ENCODE measurements at regions not wholly inside any gene's neighbourhood (a gene's known extent, or its start where the extent isn't known, plus 50 kb on each side); places are given as distances from the start of the nearest gene placed in this dataset.
A peak's percentile ranks its signal among the peaks of the same experiment; 100 is the strongest.
"Not testable (repeated sequence)": the region's sequence is repeated elsewhere in the genome, so short reads cannot be mapped to it uniquely, and the experiment has no call there.

GRCh38 chr18:8970843-8971242 lies 131.7 kb upstream of the NDUFV2 start:
- no peak for DNase-seq

GRCh38 chr18:8972116-8972515 lies 130.4 kb upstream of the NDUFV2 start:
- DNase-seq: no peak

- DNase-seq: no peak
These were observed 128.2 kb upstream of the NDUFV2 start for GRCh38 chr18:8974279-8974678.

GRCh38 chr18:8974696-8975095 lies 127.8 kb upstream of the NDUFV2 start:
- DNase-seq: no peak

GRCh38 chr18:8975624-8976023 lies 126.9 kb upstream of the NDUFV2 start:
- no peak for DNase-seq

GRCh38 chr18:8976606-8977005 lies 125.9 kb upstream of the NDUFV2 start:
- no peak for DNase-seq

GRCh38 chr18:8977166-8977565 lies 125.3 kb upstream of the NDUFV2 start:
- no peak for DNase-seq

- DNase-seq: no peak
These were observed 124.8 kb upstream of the NDUFV2 start for GRCh38 chr18:8977701-8978100.

- DNase-seq: no peak
These were observed 124.1 kb upstream of the NDUFV2 start for GRCh38 chr18:8978394-8978793.

GRCh38 chr18:8979258-8979988 lies 123.1 kb upstream of the NDUFV2 start:
- DNase-seq: no peak

- DNase-seq: no peak
These were observed 122.0 kb upstream of the NDUFV2 start for GRCh38 chr18:8980496-8980895.

GRCh38 chr18:8980918-8981317 lies 121.6 kb upstream of the NDUFV2 start:
- DNase-seq: no peak

GRCh38 chr18:8982416-8983183 lies 119.9 kb upstream of the NDUFV2 start:
- DNase-seq: peak; percentile 63

GRCh38 chr18:8983195-8983594 lies 119.3 kb upstream of the NDUFV2 start:
- DNase-seq: no peak

- no peak for DNase-seq
These were observed 118.3 kb upstream of the NDUFV2 start for GRCh38 chr18:8984131-8984721.

GRCh38 chr18:8987241-8987640 lies 115.3 kb upstream of the NDUFV2 start:
- no peak for DNase-seq

GRCh38 chr18:8988260-8988871 lies 114.1 kb upstream of the NDUFV2 start:
- DNase-seq: peak; percentile 64

- no peak for DNase-seq
These were observed 113.5 kb upstream of the NDUFV2 start for GRCh38 chr18:8989017-8989416.

- no peak for DNase-seq
These were observed 112.6 kb upstream of the NDUFV2 start for GRCh38 chr18:8989855-8990254.

GRCh38 chr18:8990276-8991031 lies 112.0 kb upstream of the NDUFV2 start:
- DNase-seq: no peak

GRCh38 chr18:8991155-8991554 lies 111.3 kb upstream of the NDUFV2 start:
- DNase-seq: no peak

GRCh38 chr18:8992500-8992899 lies 110.0 kb upstream of the NDUFV2 start:
- DNase-seq: not testable (repeated sequence)

GRCh38 chr18:8994603-8995002 lies 107.9 kb upstream of the NDUFV2 start:
- DNase-seq: no peak

Data from right forelimb (tissue), 1 donor.